ENCODE measurements at regions not wholly inside any gene's neighbourhood (a gene's known extent, or its start where the extent isn't known, plus 50 kb on each side); places are given as distances from the start of the nearest gene placed in this dataset.

DNA sequence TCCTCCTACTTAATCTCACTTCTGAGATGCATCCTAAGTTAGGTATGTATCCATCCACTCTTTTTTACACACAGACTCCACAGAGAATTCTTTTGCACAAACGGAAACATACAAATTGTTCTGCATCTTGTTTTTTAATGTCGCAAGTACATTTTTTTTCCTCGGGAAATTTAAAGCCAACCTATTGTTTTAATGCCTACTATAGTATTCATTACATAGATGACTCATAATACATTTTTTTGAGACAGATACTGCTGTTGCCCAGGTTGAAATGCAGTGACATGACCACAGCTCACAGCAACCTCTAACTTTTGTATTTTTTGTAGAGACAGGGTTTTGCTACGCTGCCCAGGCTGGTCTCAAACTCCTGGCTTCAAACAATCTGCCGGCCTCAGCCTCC is 90.8 kb upstream of the TMEM45B start (continued):
- TF ChIP-seq, protein P1, sequence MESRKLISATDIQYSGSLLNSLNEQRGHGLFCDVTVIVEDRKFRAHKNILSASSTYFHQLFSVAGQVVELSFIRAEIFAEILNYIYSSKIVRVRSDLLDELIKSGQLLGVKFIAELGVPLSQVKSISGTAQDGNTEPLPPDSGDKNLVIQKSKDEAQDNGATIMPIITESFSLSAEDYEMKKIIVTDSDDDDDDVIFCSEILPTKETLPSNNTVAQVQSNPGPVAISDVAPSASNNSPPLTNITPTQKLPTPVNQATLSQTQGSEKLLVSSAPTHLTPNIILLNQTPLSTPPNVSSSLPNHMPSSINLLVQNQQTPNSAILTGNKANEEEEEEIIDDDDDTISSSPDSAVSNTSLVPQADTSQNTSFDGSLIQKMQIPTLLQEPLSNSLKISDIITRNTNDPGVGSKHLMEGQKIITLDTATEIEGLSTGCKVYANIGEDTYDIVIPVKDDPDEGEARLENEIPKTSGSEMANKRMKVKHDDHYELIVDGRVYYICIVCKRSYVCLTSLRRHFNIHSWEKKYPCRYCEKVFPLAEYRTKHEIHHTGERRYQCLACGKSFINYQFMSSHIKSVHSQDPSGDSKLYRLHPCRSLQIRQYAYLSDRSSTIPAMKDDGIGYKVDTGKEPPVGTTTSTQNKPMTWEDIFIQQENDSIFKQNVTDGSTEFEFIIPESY (IDR thresholded peaks at IDR 0.05; ENCODE audit: extremely low read depth, insufficient replicate concordance, low read length): no peak
- TF ChIP-seq EZH2 (IDR thresholded peaks at IDR 0.05) (no peak), EZH2phosphoT487 (IDR thresholded peaks at IDR 0.05; ENCODE audit: borderline replicate concordance) (no peak), ZNF274 (IDR thresholded peaks at IDR 0.05; ENCODE audit: low read depth, low read length) (no peak), SRF (IDR thresholded peaks at IDR 0.05; ENCODE audit: low read depth) (no peak), SP1 (IDR thresholded peaks at IDR 0.05; ENCODE audit: low read depth) (no peak), ATF3 (IDR thresholded peaks at IDR 0.05) (no peak), CEBPB (IDR thresholded peaks at IDR 0.05; ENCODE audit: low read depth) (no peak), FOSL1 (IDR thresholded peaks at IDR 0.05; ENCODE audit: low read depth) (no peak), SIN3A (IDR thresholded peaks at IDR 0.05; ENCODE audit: low read depth) (no peak), JUND (IDR thresholded peaks at IDR 0.05) (no peak)

GRCh38 chr11:129726179-129726578 is 89.5 kb upstream of the TMEM45B start:
- ChIA-PET POLR2A (no interaction called here), RAD21 (ENCODE audit: low non-redundant PET in 1 of 2, low total read pairs in 2 of 2, uncharacterized antibody in 2 of 2, unreplicated experiment in 2 of 2) (no interaction called here), CTCF (no interaction called here)
- intact Hi-C loops (cut with micrococcal nuclease): no loop called here
- no peak overlapping the region for H3K4me2 ChIP-seq (ENCODE audit: low read length)
- no peak for TF ChIP-seq SP1 (IDR thresholded peaks at IDR 0.05; ENCODE audit: low read depth)
- no peak for TF ChIP-seq FOSL1 (IDR thresholded peaks at IDR 0.05; ENCODE audit: low read depth)
- no peak for TF ChIP-seq EGR1 (IDR thresholded peaks at IDR 0.05; ENCODE audit: low read depth)
- TF ChIP-seq EZH2phosphoT487 (IDR thresholded peaks at IDR 0.05; ENCODE audit: borderline replicate concordance): no peak
- TF ChIP-seq, protein P2, sequence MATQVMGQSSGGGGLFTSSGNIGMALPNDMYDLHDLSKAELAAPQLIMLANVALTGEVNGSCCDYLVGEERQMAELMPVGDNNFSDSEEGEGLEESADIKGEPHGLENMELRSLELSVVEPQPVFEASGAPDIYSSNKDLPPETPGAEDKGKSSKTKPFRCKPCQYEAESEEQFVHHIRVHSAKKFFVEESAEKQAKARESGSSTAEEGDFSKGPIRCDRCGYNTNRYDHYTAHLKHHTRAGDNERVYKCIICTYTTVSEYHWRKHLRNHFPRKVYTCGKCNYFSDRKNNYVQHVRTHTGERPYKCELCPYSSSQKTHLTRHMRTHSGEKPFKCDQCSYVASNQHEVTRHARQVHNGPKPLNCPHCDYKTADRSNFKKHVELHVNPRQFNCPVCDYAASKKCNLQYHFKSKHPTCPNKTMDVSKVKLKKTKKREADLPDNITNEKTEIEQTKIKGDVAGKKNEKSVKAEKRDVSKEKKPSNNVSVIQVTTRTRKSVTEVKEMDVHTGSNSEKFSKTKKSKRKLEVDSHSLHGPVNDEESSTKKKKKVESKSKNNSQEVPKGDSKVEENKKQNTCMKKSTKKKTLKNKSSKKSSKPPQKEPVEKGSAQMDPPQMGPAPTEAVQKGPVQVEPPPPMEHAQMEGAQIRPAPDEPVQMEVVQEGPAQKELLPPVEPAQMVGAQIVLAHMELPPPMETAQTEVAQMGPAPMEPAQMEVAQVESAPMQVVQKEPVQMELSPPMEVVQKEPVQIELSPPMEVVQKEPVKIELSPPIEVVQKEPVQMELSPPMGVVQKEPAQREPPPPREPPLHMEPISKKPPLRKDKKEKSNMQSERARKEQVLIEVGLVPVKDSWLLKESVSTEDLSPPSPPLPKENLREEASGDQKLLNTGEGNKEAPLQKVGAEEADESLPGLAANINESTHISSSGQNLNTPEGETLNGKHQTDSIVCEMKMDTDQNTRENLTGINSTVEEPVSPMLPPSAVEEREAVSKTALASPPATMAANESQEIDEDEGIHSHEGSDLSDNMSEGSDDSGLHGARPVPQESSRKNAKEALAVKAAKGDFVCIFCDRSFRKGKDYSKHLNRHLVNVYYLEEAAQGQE (IDR thresholded peaks at IDR 0.05; ENCODE audit: low read depth): no peak
- no peak for TF ChIP-seq CBX3 (IDR thresholded peaks at IDR 0.05; ENCODE audit: low read depth)
- no peak for TF ChIP-seq ZNF274 (IDR thresholded peaks at IDR 0.05; ENCODE audit: low read depth, low read length)
- TF ChIP-seq POLR2A (IDR thresholded peaks at IDR 0.05; ENCODE audit: borderline replicate concordance, extremely low read depth, insufficient read depth, insufficient read length): no peak
- no peak for TF ChIP-seq MAX (IDR thresholded peaks at IDR 0.05)
- TF ChIP-seq ELF1 (IDR thresholded peaks at IDR 0.05; ENCODE audit: borderline replicate concordance, low read depth): no peak
- TF ChIP-seq CEBPB (IDR thresholded peaks at IDR 0.05; ENCODE audit: low read depth): no peak
- TF ChIP-seq SIN3A (IDR thresholded peaks at IDR 0.05; ENCODE audit: low read depth): no peak
- no peak for TF ChIP-seq POLR2AphosphoS5 (IDR thresholded peaks at IDR 0.05; ENCODE audit: low read depth, low read length)
- TF ChIP-seq CTCF (IDR thresholded peaks at IDR 0.05 in 2 of 3, conservative IDR thresholded peaks at IDR 0.05 in 1 of 3; ENCODE audit: borderline replicate concordance in 1 of 3, insufficient read depth in 1 of 3, low read depth in 2 of 3, low read length in 2 of 3): no peak
- BruUV-seq (replicated peaks): no TSS peak
- peaks cover 0 to under 1% of the 10 kb centered on the region in 2 experiments; a peak in 2 of 4 replicates for H3K4me1 ChIP-seq (ENCODE audit: control insufficient read depth in 1 of 2, insufficient read depth in 2 of 2, low read length in 2 of 2)
- H4K20me1 ChIP-seq (ENCODE audit: insufficient read depth): no peaks in the 10 kb centered on the region
- no peaks in the 10 kb centered on the region for H3K79me2 ChIP-seq (ENCODE audit: insufficient read depth, low read length)
- H3K9me2 ChIP-seq (ENCODE audit: insufficient read depth): no peaks in the 10 kb centered on the region
- no peak overlapping the region for H3K4me3 ChIP-seq (replicated peaks in 1 of 2; ENCODE audit: low read depth in 1 of 2, low read length in 2 of 2)
- no peak for DNase-seq (ENCODE audit: low read depth, low spot score)
- H2AFZ ChIP-seq (ENCODE audit: low read depth, low read length, poor library complexity, severe bottlenecking): no peak overlapping the region
- no peak for ATAC-seq
- H3K27ac ChIP-seq (ENCODE audit: low read depth, low read length): no peak overlapping the region
- H3K27me3 ChIP-seq (ENCODE audit: insufficient read depth, low read length): no peaks in the 10 kb centered on the region; the same call in 1 of the 2 replicates
- no peaks in the 10 kb centered on the region for H3K36me3 ChIP-seq (ENCODE audit: control insufficient read depth in 1 of 2, insufficient read depth in 2 of 2, low read length in 2 of 2)
- H3K9me3 ChIP-seq (ENCODE audit: control insufficient read depth in 1 of 2, insufficient read depth in 1 of 2, low read depth in 1 of 2, low read length in 2 of 2): no peaks in the 10 kb centered on the region
- no peak overlapping the region for H3K9ac ChIP-seq (ENCODE audit: low read length)

Data from HCT116 (cell line).